ENCODE measurements at regions not wholly inside any gene's neighbourhood (a gene's known extent, or its start where the extent isn't known, plus 50 kb on each side); places are given as distances from the start of the nearest gene placed in this dataset.

DNA sequence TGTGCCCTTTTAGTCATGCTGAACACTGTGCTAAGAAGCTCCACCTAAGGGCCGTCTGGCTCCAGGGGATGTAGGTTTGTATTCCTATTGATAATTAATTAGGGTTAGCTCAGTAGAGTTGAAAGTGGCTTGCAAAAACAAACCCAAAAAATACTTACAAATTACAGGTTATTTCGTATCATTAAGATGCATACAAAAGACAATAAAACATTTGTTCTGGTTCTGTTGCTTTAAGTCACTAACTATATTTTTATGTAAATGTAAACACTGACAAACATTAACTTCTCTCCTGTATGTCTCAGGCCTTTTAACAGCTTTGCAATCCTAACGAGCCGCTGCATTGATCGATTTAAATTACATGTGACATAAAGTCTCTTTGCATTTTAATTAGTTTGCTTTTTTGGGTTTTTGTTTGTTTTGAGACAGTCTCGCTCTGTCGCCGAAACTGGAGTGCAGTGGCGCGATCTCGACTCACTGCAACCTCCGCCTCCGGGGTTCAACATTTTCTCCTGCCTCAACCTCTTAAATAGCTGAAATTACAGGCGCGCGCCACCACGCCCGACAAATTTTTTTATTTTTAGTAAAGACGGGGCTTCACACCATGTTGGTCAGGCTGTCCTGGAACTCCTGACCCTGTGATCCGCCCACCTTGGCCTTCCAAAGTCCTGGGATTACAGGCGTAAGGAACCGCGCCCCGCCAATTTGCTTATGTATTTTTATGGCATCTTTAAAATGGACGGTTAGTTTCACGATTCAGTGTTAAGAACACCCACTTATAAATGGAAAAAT, 110.9 kb downstream of the HFE start:
- peak; percentile 25 for DNase-seq

DNA sequence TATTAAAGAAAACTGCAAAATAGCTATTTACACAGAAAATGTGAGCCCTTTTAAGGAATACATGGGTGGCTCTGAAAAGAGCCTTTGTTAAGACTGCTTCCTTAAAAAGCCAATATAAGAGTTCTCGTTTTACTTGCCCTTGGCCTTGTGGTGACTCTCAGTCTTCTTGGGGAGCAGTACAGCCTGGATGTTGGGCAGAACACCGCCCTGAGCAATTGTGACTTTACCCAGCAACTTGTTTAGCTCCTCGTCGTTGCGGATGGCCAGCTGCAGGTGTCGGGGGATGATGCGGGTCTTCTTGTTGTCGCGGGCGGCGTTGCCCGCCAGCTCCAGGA, 111.5 kb downstream of the HFE start:
- no peak for DNase-seq

DNA sequence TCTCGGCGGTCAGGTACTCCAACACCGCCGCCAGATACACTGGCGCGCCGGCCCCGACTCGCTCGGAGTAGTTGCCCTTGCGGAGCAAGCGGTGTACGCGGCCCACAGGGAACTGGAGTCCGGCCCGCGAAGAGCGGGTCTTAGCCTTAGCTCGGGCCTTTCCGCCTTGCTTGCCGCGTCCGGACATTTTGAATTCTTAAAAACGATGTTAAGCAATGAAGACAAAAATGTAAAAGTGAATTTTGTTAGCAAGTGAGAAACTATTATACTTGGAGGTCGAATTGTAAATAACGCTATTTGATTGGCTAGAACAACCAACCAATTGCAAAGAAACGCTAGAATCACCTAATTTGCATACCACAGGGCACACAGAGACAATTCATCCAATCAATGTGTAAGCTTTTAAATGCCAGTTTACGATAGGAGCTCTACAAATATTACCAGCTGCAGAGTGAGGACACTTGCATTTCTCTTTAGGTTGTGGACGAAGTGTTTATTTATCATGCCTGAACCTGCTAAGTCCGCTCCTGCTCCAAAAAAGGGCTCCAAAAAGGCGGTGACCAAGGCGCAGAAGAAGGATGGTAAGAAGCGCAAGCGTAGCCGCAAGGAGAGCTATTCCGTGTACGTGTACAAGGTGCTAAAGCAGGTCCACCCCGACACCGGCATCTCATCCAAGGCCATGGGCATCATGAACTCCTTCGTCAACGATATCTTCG, 112.0 kb downstream of the HFE start:
- DNase-seq = peak; percentile 96

DNA sequence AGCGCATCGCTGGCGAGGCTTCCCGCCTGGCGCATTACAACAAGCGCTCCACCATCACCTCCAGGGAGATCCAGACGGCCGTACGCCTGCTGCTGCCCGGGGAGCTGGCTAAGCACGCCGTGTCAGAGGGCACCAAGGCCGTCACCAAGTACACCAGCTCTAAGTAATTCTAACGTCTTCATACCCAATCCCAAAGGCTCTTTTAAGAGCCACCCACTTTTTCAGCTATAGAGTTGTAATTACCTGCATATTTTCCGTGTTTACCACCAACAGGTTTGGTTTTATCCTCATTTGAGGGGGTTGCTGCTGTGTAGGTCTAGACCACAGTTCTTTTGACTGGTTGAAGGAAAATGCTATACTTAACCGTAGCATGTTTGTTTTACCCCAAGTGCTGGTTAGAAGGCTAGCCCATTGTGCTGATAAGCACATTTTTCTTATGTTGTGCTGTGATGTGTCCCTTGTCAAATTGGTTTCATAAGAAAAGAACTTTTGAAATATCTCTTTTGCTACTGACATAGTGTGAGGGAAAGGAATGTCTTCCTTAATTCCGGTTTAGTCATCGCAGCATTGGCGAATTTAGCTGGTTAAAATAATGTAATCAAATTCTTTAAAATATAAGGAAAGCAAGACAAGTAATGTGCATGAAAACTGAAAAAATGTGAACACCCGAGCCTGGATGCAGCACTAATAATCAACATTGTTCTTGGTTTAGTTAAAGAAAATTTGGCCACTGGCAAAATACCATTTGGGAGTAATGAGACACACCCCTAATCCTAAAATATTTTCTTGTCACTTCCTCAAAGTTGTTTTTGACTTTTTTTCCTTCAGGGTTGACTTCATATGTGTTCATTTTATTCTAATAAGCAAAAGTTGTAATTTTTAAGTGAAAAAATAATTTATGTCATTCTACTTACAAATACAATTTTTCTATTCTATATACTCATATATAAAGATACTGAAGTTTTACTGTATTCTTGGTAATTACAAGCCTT, 112.8 kb downstream of the HFE start:
- DNase-seq = peak; percentile 41

DNA sequence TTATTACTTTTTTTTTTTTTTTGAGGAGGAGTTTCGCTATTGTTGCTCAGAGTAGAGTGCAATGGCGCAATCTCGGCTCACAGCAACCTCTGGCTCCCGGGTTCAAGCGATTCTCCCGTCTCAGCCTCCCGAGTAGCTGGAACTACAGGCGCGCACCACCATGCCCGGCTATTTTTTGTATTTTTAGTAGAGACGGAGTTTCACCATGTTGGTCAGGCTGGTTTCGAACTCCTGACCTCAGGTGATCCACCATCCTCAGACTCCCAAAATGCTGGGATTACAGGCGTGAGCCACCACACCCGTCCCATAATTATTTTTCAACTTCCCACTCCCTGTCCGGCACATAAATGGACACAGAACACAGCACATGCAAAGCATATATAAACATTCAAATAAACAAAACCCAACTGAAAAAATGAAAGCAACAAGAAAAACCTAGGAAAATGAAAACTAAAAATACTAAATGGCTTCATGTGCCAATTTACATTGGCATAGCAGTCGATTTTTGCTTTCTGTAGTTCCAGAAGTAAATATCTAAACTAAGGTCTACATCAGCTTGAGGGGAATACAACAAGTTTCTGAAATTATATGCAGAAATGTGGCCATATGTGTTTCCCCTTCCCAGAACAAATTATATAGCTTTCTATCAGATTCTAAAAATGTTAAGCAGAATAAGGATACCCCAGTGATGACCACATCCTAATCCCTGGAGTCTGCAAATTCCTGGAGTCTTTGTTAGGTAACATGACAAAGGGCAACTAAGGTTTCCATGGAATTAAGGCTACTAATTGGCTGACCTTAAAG, 113.9 kb downstream of the HFE start:
- no peak for DNase-seq

DNA sequence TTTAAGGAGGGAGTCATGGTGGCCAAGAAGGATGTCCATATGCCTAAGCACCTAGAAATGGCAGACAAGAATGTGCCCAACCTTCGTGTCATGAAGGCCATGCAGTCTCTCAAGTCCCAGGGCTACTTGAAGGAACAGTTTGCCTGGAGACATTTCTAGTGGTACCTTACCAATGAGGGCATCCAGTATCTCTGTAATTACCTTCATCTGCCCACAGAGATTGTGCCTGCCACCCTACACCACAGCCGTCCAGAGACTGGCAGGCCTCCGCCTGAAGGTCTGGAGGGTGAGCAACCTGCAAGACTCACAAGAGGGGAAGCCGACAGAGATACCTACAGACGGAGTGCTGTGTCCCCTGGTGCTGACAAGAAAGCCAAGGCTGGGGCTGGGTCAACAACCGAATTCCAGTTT, 115.0 kb downstream of the HFE start:
- no peak for DNase-seq

DNA sequence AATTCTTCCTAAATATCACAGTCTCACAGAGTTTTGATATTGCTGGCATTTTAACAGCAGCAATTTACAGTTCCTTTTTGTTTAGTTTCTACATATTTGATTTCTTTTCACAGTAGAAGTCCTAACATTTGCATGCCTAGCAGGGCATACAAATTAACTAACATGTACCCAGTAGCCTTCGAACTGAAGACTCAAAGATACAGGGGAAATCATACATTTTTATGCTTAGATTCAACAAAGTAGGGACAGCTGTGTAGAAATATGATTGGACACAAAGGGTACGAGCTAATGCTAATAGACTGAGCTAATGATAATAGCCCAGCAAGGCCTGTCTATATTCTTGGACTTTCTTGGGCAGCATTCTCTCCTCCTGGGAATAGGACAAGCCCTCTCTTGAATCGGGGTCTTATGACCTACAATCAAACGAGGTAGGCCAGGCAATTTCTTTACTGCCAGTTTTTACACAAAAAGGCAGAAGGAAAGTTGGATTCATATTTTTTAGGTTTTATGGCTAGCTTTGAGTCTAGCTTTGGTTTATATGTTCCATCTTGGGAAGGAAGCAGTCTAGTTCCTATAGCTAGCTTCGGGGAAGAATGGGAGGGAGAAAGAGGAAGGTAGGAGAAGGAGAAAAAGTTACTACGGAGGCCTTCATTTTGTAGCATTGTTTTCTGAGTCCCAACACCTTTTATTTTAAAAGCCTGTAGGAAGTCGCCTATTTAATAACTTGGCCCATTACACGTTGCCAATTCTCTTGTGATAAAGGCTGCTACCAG, 115.8 kb downstream of the HFE start:
- DNase-seq = no peak

DNA sequence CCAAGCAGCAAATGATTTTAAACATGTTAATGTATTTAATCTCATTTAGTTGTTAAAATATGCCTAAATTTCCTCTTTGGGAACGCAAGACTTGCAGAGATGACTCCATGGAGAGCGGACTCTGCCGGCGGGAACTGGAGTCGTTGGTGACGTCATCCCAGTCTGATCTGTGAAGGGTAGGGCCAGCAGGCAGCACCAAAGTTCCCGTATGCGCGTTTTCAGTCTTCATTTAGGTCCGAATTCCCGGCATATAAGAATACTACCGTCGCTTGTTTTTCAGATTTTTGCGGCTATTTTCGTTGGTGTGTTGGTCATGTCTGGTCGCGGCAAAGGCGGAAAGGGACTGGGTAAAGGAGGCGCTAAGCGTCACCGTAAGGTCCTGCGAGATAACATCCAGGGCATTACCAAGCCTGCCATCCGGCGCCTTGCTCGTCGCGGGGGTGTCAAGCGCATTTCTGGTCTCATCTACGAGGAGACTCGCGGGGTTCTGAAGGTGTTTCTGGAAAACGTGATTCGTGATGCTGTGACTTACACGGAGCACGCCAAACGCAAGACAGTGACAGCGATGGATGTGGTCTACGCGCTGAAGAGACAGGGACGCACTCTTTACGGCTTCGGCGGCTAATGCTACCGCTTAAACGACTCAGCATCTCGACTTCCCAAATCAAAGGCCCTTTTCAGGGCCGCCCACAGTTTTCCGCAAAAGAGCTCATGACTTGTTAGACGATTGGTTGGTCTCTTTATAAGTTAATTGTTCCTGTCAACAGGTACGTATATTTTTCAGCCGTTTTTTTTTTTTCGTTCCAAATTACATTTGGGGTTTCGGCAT, 117.3 kb downstream of the HFE start:
- DNase-seq = peak; percentile 99

DNA sequence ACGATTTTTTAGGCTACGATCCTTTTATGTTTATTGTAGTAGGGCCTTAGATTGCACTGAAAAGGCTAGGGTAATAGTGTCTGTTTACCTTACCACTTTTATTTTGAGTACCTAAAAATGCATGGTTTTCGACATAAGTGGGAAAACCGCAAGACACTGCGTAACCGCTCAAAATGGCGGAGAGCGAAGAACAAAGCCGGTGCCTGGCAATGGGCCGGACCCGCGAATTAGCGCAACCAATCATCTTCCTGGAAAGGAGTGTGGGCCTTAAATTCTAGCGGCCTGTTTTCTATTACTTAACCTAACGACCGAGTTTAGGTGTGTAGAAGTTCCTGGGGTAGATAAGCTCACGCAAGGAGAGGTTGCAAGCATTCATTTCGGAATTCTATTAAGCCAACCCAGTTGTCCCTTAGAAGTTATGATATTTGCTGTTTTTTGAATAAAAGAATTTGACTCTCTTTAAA, 118.0 kb downstream of the HFE start:
- peak; percentile 92 for DNase-seq

DNA sequence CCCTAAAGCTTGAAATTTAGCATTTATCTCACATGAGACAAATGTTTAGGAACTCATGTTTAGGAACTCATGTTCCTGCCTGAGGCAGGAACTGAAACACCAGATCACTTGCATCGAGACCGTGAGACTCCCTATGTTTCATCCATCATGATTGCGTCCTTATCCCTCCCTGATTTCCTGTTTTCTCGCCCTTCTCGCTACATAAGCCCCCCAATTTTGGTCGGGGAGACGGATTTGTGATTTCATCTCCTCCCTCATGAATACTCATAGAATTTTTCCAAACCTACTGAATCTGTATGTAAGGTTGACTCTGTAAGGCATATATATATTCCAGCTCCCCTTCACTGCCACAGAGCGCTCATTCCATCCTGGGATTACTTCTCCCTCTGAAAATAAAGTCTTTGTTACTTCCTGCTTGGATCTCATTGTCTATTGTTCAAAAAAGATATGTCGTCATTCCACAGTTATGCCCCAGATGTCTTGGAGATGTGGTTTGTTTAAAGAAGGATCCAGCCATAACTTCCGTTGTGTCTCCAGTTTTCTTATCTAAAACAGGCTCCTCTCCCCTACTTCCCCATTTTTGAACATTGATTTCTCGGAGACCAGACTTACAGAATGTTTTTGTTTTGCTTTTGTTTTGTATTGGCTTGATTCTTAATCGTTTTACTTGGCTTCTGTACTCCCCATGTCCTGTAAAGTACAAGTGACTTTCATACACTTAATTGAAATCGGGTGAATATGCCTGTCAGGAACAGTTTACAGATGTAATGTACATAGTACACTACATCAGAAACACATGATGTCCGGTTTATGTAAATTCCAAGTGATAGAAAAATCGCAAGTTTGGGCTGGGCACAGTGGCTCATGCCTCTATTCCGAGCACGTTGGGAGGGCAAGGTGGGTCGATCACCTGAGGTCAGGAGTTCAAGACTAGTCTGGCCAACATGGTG, 118.7 kb downstream of the HFE start:
- DNase-seq = peak; percentile 87

DNA sequence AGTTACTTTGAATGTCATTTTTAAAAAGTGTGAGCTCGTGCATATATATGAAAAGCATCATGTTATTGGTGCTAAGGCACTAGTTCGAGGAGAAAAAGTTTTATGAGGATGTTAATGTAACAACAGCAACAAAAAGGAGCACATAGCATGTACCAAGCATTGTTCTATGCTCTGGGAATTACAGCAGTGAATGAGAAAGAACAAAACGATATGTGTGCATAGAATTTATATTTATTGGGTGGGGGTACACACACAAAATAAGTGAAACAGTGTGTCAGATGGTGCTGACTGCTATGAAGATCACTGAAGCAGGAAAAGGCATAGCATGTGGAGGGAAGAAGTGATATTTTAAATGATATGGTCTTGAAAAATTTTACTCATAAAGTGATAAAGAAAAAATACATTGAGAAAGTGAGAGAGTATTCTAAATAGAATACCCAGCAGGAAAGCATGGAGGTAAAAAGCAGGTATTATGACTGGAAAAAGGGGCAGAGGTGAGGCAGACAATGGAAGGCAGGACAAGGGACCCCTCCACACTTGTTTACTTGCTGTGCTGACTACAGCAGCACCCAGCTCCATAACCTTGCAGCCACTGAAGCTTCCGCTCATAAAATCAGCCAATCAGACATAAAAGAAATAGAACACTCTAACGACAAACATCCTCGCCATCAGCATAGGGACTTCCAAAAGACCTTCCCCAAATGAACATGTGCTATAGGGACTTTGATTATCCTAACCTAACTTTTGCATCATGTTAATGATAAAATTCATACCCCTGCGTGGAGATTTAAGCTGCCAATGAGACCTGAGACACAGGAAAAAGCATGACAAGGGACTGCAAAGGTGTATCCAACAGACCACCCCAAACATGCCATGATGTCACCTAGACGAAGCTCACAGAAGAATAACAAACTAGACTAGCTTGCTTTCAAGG, 119.9 kb downstream of the HFE start:
- DNase-seq = no peak

DNA sequence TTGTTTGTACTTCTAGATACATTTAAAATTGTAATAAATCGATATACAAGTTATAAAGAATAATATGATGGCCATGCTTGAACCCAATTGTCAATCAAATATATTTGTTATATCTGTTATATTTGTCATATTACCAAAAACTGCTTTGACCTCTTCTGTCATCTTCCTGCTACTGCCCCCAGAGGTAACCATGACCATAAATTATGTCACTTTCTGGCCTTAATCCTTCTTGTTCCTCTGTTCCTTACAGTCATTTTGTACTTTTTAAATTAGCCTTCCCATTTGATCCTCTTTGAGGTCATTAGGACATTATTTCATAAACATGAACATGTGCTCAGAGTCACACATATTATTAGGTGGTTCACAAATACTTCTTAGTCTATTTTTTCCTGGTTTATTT, 124.7 kb downstream of the HFE start:
- no peak for DNase-seq

DNA sequence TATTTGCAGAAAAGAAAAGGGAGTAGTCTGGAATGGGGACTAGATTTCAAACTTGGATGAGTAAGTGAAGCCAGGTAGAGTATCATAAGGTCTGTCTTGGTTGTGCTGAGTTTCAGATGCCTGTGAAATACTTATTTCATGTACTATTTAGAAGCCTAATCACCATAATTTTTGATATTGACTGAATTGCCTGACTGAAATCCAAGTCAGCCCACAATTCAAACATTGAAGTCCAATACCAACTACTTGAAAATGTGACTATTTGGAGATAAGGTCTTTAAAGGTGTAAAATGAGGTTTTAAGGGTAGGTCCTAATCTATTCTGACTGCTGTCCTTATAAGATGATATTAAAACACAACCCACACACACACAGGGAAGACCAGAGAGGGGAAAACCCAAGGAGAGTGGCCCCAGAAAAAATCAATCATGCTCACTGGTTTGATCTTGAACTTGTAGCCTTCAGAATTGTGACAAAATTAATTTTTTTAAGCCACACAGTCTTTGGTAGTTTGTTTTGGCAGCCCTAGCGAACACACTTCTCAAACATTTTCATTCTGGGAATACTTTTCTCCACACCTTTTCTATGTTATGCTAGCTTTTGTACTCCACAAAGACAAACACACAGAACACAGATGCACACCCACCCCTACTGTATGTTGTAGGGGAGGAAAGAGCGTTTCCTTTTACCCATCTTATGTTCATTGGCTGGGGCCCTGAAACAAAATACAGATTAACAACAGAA, 126.3 kb downstream of the HFE start:
- no peak for DNase-seq

DNA sequence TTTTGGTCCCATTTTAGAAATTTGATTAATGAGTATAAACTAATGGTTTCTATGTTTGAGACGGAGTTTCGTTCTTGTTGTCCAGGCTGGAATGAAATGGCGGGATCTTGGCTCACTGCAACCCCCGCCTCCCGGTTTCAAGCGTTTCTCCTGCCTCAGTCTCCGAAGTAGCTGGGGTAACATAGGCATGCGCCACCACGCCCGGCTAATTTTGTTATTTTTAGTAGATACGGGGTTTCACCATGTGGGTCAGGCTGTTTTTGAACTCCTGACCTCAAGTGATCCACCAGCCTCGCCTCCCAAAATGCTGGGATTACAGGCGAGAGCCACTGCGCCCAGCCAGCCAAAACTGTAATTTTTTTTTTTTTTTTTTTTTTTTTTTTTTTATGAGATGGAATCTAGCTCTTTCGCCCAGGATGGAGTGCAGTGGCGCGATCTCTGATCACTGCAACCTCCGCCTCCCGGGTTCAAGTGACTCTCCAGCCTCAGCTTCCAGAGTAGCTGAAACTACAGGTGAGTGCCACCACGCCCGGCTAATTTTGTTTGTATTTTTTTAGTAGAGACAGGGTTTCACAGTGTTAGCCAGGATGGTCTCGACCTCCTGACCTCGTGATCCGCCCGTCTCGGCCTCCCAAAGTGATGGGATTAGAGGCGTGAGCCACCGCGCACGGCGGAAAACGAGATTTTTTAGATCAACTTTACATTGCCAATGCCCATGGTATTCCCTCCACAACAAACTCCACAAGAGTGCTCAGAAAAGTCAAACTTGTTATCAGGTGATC, 127.8 kb downstream of the HFE start:
- no peak for DNase-seq

DNA sequence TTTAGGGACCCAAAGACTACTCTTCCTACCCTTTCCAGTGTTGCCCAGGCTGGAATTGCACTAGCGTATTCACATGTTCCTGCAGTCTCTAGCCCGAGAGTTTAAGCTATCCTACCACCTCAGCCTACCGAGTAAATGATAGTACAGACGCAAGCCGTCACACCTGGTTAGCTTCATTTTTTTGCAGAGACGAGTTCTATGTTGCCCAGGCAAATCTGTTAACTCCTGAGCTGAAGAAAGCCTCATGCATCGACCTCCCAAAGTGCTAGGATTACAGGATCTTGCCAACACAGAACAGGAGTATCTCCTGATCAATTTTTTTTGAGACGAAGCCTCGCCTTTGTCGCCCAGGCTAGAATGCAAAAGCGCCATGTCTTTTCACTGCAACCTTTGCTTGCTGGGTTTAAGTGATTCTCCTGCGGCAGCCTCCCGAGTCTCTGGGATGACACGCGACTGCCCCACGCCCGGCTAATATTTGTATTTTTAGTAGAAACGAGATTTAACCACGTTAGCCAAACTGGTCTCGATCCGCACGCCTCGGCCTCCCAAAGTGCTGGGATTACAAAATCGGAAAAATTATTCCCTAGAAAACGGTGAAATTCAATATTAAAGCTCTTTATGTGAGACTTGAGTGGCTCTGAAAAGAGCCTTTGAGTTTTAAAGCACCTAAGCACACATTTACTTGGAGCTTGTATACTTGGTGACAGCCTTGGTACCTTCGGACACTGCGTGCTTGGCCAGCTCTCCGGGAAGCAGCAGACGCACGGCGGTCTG, 128.5 kb downstream of the HFE start:
- peak; percentile 28 for DNase-seq

DNA sequence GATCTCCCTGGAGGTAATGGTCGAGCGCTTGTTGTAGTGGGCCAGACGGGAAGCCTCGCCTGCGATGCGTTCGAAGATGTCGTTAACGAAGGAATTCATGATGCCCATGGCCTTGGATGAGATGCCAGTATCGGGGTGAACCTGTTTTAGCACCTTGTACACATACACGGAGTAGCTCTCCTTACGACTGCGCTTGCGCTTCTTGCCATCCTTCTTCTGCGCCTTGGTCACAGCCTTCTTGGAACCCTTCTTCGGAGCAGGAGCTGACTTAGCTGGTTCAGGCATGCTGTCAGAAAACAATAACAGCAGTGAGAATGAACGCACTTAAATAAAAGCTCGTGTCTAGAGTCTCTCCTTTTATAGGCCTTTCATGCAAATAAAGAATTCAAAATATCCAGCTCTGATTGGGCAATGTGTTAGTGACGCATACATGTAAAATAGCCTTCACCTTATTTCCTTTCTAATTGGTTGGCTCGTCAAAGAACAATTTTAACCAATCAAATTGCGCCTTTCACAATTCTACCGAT, 129.2 kb downstream of the HFE start:
- peak; percentile 99 for DNase-seq

Data from fibroblast of upper back skin (primary cell).